WTC11 (cell line): ENCODE measurements at regions not wholly inside any gene's neighbourhood (a gene's known extent, or its start where the extent isn't known, plus 50 kb on each side); places are given as distances from the start of the nearest gene placed in this dataset.

ENCODE experiments used
- ATAC-seq: fragments of 200-7000 bp; cut with Tn5 transposase; 2 replicates; pipeline ENCODE4 v1.10.0; 2021; ENCODE audit warnings: mild to moderate bottlenecking, moderate library complexity
- CTCF ChIA-PET: fragments of 300-600 bp; sonication (Branson Sonifier 250); formaldehyde crosslinking; loops from one replicate; lab custom pipeline; 2021; ENCODE audit warnings: antibody characterized with exemption; lab: Charles Lee
- POLR2A ChIA-PET: fragments of 350-600 bp; sonication (Branson Sonifier 250); formaldehyde crosslinking; loops from one replicate; lab custom pipeline; 2021; ENCODE audit warnings: antibody characterized with exemption; lab: Charles Lee
- DNase-seq: peaks from one replicate; pipeline ENCODE4 v3.0.0; 2021; ENCODE audit warnings: low spot score
- H3K27ac Mint-ChIP-seq: 2 replicates; pipeline ENCODE4 v1.8.0; 2021; ENCODE audit warnings: mixed read lengths
- H3K27me3 Mint-ChIP-seq: 2 replicates; pipeline ENCODE4 v1.8.0; 2021; ENCODE audit warnings: low read depth, mild to moderate bottlenecking, moderate library complexity, mixed read lengths
- H3K36me3 Mint-ChIP-seq: 2 replicates; pipeline ENCODE4 v1.8.0; 2021; ENCODE audit warnings: mixed read lengths
- H3K4me1 Mint-ChIP-seq: 2 replicates; pipeline ENCODE4 v1.8.0; 2022; ENCODE audit warnings: mixed read lengths
- H3K4me3 Mint-ChIP-seq: 2 replicates; pipeline ENCODE4 v1.8.0; 2021; ENCODE audit warnings: mild to moderate bottlenecking, moderate library complexity, mixed read lengths
- H3K9me3 Mint-ChIP-seq: 2 replicates; pipeline ENCODE4 v1.8.0; 2021; ENCODE audit warnings: mixed read lengths
- ETV6 ChIP-seq: sonication (generic); formaldehyde crosslinking; IDR thresholded peaks from 2 replicates; pipeline ENCODE4 v1.8.1; 2022; ENCODE audit warnings: mild to moderate bottlenecking, missing genetic modification reagents
- FOXJ3 ChIP-seq: sonication (generic); formaldehyde crosslinking; IDR thresholded peaks from 2 replicates; pipeline ENCODE4 v1.9.0; 2021; ENCODE audit warnings: missing genetic modification reagents, mild to moderate bottlenecking, borderline replicate concordance
- KAT7 ChIP-seq: sonication (generic); formaldehyde crosslinking; IDR thresholded peaks from 2 replicates; pipeline ENCODE4 v1.8.1; 2023; ENCODE audit warnings: missing genetic modification reagents, mild to moderate bottlenecking, borderline replicate concordance
- MAX ChIP-seq: sonication (generic); formaldehyde crosslinking; IDR thresholded peaks from 2 replicates; pipeline ENCODE4 v1.8.0; 2022; ENCODE audit warnings: mild to moderate bottlenecking, missing genetic modification reagents
- NR1H2 ChIP-seq: sonication (generic); formaldehyde crosslinking; IDR thresholded peaks from 2 replicates; pipeline ENCODE4 v1.9.0; 2021; ENCODE audit warnings: mild to moderate bottlenecking, moderate library complexity, missing genetic modification reagents
- NR2C2 ChIP-seq: sonication (generic); formaldehyde crosslinking; IDR thresholded peaks from 2 replicates; pipeline ENCODE4 v1.8.0; 2022; ENCODE audit warnings: mild to moderate bottlenecking, missing genetic modification reagents
- PRDM15 ChIP-seq: sonication (generic); formaldehyde crosslinking; IDR thresholded peaks from 2 replicates; pipeline ENCODE4 v1.8.0; 2022; ENCODE audit warnings: missing genetic modification reagents
- RELA ChIP-seq: sonication (generic); formaldehyde crosslinking; IDR thresholded peaks from 2 replicates; pipeline ENCODE4 v1.8.1; 2022; ENCODE audit warnings: missing genetic modification reagents, mild to moderate bottlenecking, borderline replicate concordance
- TEAD1 ChIP-seq: sonication (generic); formaldehyde crosslinking; IDR thresholded peaks from 2 replicates; pipeline ENCODE4 v1.8.0; 2022; ENCODE audit warnings: mild to moderate bottlenecking, missing genetic modification reagents
- ZNF138 ChIP-seq: sonication (generic); formaldehyde crosslinking; conservative IDR thresholded peaks from 2 replicates; pipeline ENCODE4 v1.8.1; 2022; ENCODE audit warnings: mild to moderate bottlenecking, moderate library complexity, missing genetic modification reagents
- ZNF219 ChIP-seq: sonication (generic); formaldehyde crosslinking; IDR thresholded peaks from 2 replicates; pipeline ENCODE4 v1.8.0; 2023; ENCODE audit warnings: missing genetic modification reagents, mild to moderate bottlenecking, borderline replicate concordance
- ZNF416 ChIP-seq: fragments of 250-450 bp; sonication (Bioruptor Pico); IDR thresholded peaks from 2 replicates; pipeline ENCODE4 v1.9.0; 2021; ENCODE audit warnings: mild to moderate bottlenecking, inconsistent platforms
- TF ChIP-seq, protein P1 (sequence below): fragments of 250-450 bp; sonication (Bioruptor Pico); conservative IDR thresholded peaks from 2 replicates; pipeline ENCODE4 v1.9.0; 2021; ENCODE audit warnings: mild to moderate bottlenecking
- TF ChIP-seq, protein P2 (sequence below): sonication (generic); formaldehyde crosslinking; IDR thresholded peaks from 2 replicates; pipeline ENCODE4 v1.8.1; 2023; ENCODE audit warnings: mild to moderate bottlenecking, missing genetic modification reagents, borderline replicate concordance
- TF ChIP-seq, protein P3 (sequence below): fragments of 250-450 bp; sonication (Bioruptor Pico); IDR thresholded peaks from 2 replicates; pipeline ENCODE4 v1.9.0; 2021; ENCODE audit warnings: mild to moderate bottlenecking
- TF ChIP-seq, protein P4 (sequence below): sonication (generic); formaldehyde crosslinking; IDR thresholded peaks from 2 replicates; pipeline ENCODE4 v1.8.1; 2022; ENCODE audit warnings: mild to moderate bottlenecking, moderate library complexity, missing genetic modification reagents

DNA sequence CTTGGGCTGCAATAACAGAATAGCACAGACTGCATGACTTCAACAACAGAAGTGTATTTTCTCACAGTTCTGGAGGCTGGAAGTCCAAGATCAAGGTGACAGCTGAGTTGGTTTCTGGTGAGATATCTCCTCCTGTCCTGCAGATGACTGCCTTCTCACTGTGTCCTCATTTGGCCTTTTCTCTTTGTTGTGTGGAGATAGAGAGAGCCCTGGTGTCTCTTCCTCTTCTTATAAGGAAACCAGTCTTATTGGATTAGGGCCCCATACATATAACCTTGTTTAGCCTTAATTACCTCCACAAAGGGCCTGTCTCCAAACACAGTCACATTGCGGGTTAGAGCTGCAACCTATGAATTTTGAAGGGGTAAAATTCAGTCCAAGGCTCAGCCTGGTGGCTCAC, 57.0 kb upstream of the BMP6 start (continued):
- TF ChIP-seq PRDM15 (CRISPR knock-in tag) (no peak), ZNF138 (CRISPR knock-in tag) (no peak), RELA (CRISPR knock-in tag) (no peak)

- ATAC-seq: no peak
- H3K27ac Mint-ChIP-seq: no peak overlapping the region
- ChIA-PET POLR2A (no interaction called here), CTCF (interaction anchor here (0.6 to 0.7 kb wide), 2 partner anchors 10 to 102 kb away, joined by 3 to 5 read pairs; no protein-coding TSS in a partner anchor)
- no peak overlapping the region for H3K4me3 Mint-ChIP-seq
- no peaks in the 10 kb centered on the region for H3K9me3 Mint-ChIP-seq
- H3K36me3 Mint-ChIP-seq: no peaks in the 10 kb centered on the region
- DNase-seq: no peak
- TF ChIP-seq FOXJ3 (CRISPR knock-in tag) (no peak), KAT7 (CRISPR knock-in tag) (no peak), NR2C2 (no peak), TEAD1 (CRISPR knock-in tag) (no peak), ZNF219 (CRISPR knock-in tag) (no peak), NR1H2 (CRISPR knock-in tag) (no peak), ZNF416 (CRISPR knock-in tag) (no peak)
- TF ChIP-seq, protein P1, sequence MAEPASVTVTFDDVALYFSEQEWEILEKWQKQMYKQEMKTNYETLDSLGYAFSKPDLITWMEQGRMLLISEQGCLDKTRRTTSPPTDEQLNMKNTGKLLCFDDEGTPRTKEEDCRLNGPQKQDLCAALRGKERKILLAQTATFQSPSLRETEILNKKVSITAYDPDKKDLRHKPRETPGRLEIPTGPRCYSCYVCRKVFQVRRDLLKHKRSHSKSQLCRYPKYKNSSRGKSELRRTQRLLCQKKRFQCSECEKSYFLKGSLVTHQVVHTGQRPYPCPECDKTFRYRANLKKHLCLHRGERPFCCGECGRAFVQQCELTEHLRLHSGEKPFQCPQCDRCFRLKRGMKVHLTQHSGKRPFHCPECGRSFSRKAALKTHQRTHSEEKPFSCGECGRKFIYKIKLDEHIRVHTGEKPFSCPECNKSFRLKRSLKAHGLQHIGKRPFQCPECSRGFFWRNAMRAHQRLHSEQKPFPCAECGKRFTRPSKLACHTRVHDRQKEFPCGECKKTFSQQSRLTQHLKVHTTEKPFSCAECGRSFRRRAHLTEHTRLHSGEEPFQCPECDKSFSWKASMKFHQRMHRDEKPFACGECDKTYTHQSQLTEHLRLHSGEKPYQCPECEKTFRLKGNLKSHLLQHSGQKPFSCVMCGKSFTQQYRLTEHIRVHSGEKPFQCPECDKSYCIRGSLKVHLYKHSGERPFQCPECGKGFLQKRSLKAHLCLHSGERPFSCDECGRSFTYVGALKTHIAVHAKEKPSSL: no peak
- TF ChIP-seq, protein P2, sequence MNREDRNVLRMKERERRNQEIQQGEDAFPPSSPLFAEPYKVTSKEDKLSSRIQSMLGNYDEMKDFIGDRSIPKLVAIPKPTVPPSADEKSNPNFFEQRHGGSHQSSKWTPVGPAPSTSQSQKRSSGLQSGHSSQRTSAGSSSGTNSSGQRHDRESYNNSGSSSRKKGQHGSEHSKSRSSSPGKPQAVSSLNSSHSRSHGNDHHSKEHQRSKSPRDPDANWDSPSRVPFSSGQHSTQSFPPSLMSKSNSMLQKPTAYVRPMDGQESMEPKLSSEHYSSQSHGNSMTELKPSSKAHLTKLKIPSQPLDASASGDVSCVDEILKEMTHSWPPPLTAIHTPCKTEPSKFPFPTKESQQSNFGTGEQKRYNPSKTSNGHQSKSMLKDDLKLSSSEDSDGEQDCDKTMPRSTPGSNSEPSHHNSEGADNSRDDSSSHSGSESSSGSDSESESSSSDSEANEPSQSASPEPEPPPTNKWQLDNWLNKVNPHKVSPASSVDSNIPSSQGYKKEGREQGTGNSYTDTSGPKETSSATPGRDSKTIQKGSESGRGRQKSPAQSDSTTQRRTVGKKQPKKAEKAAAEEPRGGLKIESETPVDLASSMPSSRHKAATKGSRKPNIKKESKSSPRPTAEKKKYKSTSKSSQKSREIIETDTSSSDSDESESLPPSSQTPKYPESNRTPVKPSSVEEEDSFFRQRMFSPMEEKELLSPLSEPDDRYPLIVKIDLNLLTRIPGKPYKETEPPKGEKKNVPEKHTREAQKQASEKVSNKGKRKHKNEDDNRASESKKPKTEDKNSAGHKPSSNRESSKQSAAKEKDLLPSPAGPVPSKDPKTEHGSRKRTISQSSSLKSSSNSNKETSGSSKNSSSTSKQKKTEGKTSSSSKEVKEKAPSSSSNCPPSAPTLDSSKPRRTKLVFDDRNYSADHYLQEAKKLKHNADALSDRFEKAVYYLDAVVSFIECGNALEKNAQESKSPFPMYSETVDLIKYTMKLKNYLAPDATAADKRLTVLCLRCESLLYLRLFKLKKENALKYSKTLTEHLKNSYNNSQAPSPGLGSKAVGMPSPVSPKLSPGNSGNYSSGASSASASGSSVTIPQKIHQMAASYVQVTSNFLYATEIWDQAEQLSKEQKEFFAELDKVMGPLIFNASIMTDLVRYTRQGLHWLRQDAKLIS (CRISPR knock-in tag): no peak
- TF ChIP-seq, all 79 proteins: peak for 0
- peaks cover 13% of the 10 kb centered on the region for H3K4me1 Mint-ChIP-seq
- H3K27me3 Mint-ChIP-seq: peaks cover 2% of the 10 kb centered on the region
Measured at GRCh38 chr6:7669742-7670141, 56.2 kb upstream of the BMP6 start.

DNA sequence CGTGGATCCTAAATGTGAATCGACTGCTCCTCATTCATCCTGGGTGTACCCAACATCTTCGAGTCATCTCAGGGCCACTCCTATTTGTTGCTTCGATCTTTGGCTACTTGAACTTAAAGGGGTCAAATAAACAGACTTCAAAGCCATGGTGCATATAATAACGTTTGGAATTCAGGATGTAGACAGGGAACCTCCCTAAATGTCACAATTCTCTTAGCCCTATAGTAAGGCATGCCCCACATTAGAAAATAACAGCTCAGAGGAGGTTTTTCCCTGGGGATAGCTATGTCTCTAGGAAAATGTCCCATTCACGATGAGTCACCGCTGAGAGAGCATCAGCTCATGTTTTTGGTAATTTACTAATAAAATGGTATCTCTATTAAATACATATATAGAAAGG, 54.8 kb upstream of the BMP6 start:
- ATAC-seq (no peak), DNase-seq (no peak)
- TF ChIP-seq, protein P3, sequence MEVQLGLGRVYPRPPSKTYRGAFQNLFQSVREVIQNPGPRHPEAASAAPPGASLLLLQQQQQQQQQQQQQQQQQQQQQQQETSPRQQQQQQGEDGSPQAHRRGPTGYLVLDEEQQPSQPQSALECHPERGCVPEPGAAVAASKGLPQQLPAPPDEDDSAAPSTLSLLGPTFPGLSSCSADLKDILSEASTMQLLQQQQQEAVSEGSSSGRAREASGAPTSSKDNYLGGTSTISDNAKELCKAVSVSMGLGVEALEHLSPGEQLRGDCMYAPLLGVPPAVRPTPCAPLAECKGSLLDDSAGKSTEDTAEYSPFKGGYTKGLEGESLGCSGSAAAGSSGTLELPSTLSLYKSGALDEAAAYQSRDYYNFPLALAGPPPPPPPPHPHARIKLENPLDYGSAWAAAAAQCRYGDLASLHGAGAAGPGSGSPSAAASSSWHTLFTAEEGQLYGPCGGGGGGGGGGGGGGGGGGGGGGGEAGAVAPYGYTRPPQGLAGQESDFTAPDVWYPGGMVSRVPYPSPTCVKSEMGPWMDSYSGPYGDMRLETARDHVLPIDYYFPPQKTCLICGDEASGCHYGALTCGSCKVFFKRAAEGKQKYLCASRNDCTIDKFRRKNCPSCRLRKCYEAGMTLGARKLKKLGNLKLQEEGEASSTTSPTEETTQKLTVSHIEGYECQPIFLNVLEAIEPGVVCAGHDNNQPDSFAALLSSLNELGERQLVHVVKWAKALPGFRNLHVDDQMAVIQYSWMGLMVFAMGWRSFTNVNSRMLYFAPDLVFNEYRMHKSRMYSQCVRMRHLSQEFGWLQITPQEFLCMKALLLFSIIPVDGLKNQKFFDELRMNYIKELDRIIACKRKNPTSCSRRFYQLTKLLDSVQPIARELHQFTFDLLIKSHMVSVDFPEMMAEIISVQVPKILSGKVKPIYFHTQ (CRISPR knock-in tag): no peak
- TF ChIP-seq ETV6 (CRISPR knock-in tag) (no peak), MAX (CRISPR knock-in tag) (no peak), FOXJ3 (CRISPR knock-in tag) (no peak), ZNF138 (CRISPR knock-in tag) (no peak)
- TF ChIP-seq, protein P4, sequence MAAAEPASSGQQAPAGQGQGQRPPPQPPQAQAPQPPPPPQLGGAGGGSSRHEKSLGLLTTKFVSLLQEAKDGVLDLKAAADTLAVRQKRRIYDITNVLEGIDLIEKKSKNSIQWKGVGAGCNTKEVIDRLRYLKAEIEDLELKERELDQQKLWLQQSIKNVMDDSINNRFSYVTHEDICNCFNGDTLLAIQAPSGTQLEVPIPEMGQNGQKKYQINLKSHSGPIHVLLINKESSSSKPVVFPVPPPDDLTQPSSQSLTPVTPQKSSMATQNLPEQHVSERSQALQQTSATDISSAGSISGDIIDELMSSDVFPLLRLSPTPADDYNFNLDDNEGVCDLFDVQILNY (CRISPR knock-in tag): no peak

More for the DNA sequence above, 54.8 kb upstream of the BMP6 start:
- Mint-ChIP-seq H3K27me3 (peaks cover 3% of the 10 kb centered on the region), H3K9me3 (no peaks in the 10 kb centered on the region), H3K4me1 (peaks cover 13% of the 10 kb centered on the region), H3K4me3 (no peak overlapping the region), H3K36me3 (no peaks in the 10 kb centered on the region), H3K27ac (no peak overlapping the region)
- ChIA-PET POLR2A (no interaction called here), CTCF (interaction anchor here (2.4 to 3.4 kb wide), 3 partner anchors 17 to 56 kb away, joined by 6 to 17 read pairs (median 9); no protein-coding TSS in a partner anchor)
